AG04450 (cell line): ENCODE measurements at regions not wholly inside any gene's neighbourhood (a gene's known extent, or its start where the extent isn't known, plus 50 kb on each side); places are given as distances from the start of the nearest gene placed in this dataset.

Source experiments
- CTCF ChIA-PET: fragments of 300-600, 350-600 bp; formaldehyde crosslinking; extraction: SDS; loops from one replicate; lab custom pipeline; 2022; ENCODE audit warnings: antibody characterized with exemption, inconsistent platforms; lab: Charles Lee
- POLR2A ChIA-PET: fragments of 350-600 bp; formaldehyde crosslinking; extraction: SDS; loops from one replicate; lab custom pipeline; 2021; ENCODE audit warnings: antibody characterized with exemption, inconsistent platforms; lab: Yijun Ruan, JAX
- DNase-seq: peaks from one replicate; pipeline ENCODE4 v3.0.0-alpha.2; 2011; ENCODE audit warnings: low read depth, low spot score
- H3K27ac ChIP-seq: one replicate; pipeline ENCODE4 v1.5.1; 2012; ENCODE audit warnings: low read depth, low read length, control low read depth
- H3K27me3 ChIP-seq: one replicate; pipeline ENCODE4 v1.6.0; 2012; ENCODE audit warnings: low read length; ENCODE audit not compliant: control insufficient read depth, insufficient read depth
- H3K4me3 ChIP-seq: 2 replicates; pipeline ENCODE4 v1.5.1; 2011; ENCODE audit warnings: mild to moderate bottlenecking, low read depth, low read length, control low read depth
- H3K9me3 ChIP-seq: 2 replicates; pipeline ENCODE4 v1.5.1; 2012; ENCODE audit warnings: low read length; ENCODE audit not compliant: control insufficient read depth, insufficient read depth
- TF ChIP-seq, protein P1 (sequence below): IDR thresholded peaks from 2 replicates; pipeline ENCODE4 v1.5.1; 2011; ENCODE audit warnings: low read depth, low read length, control low read depth, inconsistent platforms

DNA sequence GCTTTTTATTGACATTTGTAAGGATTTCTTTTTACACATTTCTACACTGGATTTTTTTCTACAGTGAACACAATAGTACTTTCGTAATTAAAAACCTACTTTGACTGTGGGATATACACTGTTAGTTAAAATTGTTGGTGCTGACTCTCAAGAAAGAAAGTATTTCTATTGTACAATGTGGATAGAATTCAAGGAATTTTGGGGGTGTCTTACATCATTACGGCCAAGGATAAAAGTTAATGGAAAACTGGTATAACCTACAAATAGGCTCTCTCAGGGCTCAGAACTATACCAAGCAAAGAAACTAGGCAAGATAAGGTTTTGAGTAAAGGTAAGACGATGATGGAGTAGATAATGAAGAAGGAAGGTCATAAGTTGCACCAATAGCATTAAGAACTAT, 198.4 kb upstream of the PARD3B start:
- Histone ChIP-seq H3K27ac (no peak overlapping the region), H3K4me3 (no peak overlapping the region), H3K27me3 (no peaks in the 10 kb centered on the region), H3K9me3 (no peaks in the 10 kb centered on the region)
- POLR2A ChIA-PET: no interaction called here
- TF ChIP-seq, protein P1, sequence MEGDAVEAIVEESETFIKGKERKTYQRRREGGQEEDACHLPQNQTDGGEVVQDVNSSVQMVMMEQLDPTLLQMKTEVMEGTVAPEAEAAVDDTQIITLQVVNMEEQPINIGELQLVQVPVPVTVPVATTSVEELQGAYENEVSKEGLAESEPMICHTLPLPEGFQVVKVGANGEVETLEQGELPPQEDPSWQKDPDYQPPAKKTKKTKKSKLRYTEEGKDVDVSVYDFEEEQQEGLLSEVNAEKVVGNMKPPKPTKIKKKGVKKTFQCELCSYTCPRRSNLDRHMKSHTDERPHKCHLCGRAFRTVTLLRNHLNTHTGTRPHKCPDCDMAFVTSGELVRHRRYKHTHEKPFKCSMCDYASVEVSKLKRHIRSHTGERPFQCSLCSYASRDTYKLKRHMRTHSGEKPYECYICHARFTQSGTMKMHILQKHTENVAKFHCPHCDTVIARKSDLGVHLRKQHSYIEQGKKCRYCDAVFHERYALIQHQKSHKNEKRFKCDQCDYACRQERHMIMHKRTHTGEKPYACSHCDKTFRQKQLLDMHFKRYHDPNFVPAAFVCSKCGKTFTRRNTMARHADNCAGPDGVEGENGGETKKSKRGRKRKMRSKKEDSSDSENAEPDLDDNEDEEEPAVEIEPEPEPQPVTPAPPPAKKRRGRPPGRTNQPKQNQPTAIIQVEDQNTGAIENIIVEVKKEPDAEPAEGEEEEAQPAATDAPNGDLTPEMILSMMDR: no peak
- CTCF ChIA-PET: no interaction called here
- no peak for DNase-seq

DNA sequence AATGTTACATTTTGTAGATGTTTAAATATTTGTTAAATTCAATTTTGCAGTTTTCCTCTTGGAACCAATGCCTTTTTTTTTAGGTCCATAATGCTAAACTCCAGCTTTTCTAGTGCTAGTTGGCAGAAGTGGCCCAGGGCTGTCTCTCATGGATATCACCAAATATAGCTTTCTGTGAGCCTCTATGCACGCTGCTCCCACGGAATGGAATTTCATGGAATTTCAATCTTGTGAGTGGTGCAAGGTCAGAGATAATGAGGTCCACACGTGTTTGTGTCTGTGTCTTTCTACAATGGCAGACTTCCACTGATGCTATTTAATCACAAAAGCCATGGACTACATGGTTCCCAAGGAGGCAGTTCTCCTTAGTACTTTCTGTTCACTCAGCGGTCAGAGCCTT, 191.5 kb upstream of the PARD3B start:
- no peak for DNase-seq
- POLR2A ChIA-PET: no interaction called here
- no peak overlapping the region for H3K27ac ChIP-seq
- TF ChIP-seq, protein P1: no peak
- no peaks in the 10 kb centered on the region for H3K27me3 ChIP-seq
- CTCF ChIA-PET: no interaction called here
- no peaks in the 10 kb centered on the region for H3K9me3 ChIP-seq
- no peak overlapping the region for H3K4me3 ChIP-seq

DNA sequence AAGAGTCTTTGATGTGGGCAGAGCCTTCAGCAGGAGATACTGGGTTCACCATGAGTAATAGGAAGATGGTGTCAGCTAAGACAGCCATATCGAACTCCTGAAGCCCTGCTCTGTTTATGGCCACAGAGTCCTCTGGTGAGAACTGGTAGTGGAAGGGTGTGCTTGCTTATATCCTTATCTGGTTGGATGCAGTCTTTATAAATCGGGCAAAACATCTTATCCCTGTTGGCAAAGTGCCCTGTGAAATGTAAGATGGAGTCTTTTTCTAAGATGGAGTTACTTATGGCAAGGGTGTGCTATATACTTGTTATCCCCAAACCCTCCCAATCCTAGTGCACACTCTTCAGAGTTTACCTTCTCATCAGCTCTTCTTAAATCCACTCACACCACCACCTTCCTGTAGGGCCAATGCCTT, 190.8 kb upstream of the PARD3B start:
- Histone ChIP-seq H3K27me3 (no peaks in the 10 kb centered on the region), H3K9me3 (no peaks in the 10 kb centered on the region), H3K4me3 (no peak overlapping the region), H3K27ac (no peak overlapping the region)
- ChIA-PET CTCF (no interaction called here), POLR2A (no interaction called here)
- DNase-seq: no peak
- TF ChIP-seq, protein P1: no peak

DNA sequence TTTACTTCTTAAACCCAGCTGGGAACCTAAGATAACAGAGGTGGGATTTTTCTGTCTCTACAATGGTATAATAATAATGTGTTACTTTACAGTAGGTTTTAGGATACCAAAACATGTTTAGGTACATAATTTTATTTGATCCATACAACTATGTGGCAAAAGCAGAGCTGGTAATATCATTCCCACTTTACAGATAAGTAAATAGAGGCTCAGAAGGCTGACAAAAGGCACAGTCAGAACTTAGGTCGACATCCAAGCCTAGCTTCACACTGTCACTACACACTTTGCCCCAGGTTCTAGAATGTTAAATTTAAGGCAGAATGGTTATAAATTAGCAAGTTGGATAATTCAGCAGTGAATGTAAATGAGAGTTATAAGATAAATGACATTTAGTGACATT, 189.6 kb upstream of the PARD3B start:
- no peak for DNase-seq
- ChIA-PET CTCF (interaction anchor here (0.9 kb wide), 1 partner anchor 210 kb away, joined by 3 read pairs; no protein-coding TSS in a partner anchor), POLR2A (no interaction called here)
- Histone ChIP-seq H3K4me3 (no peak overlapping the region), H3K27me3 (no peaks in the 10 kb centered on the region), H3K9me3 (no peaks in the 10 kb centered on the region), H3K27ac (no peak overlapping the region)
- TF ChIP-seq, protein P1: no peak

DNA sequence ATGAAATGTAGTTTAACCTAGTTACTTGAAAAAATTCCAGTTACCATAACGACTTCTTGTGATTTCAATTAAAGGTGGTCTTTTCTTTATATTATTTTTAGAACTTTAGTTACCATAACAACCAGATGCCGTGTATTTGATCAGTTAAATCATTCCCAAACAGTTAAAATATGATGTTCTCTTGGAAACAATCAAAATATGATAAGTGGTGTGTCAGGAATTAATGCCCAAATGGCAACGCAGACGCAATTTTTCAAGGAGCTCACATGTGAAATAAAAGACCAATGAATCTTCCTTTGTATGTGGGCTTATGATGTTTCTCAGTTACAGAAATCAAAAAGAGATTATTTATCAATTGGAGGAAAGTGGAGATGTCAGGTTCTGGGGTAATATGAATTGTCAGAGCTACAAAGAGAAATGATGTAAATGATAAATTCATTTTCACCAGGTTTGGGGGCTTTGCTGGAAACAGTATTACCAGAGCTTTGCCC, 189.1 kb upstream of the PARD3B start:
- no peaks in the 10 kb centered on the region for H3K27me3 ChIP-seq
- no peak overlapping the region for H3K27ac ChIP-seq
- DNase-seq: no peak
- H3K9me3 ChIP-seq: no peaks in the 10 kb centered on the region
- CTCF ChIA-PET: interaction anchor here (0.9 kb wide), 1 partner anchor 210 kb away, joined by 3 read pairs; no protein-coding TSS in a partner anchor
- H3K4me3 ChIP-seq: no peak overlapping the region
- POLR2A ChIA-PET: no interaction called here
- TF ChIP-seq, protein P1: no peak
